Progenitor cell of endocrine pancreas (in vitro differentiated cells): ENCODE measurements at regions not wholly inside any gene's neighbourhood (a gene's known extent, or its start where the extent isn't known, plus 50 kb on each side); places are given as distances from the start of the nearest gene placed in this dataset.

ENCODE experiments used
- DNase-seq: peaks from one replicate; pipeline ENCODE4 v3.0.0; 2021; ENCODE audit warnings: low spot score; ENCODE audit not compliant: unreplicated experiment
- H3K27ac Mint-ChIP-seq: 2 replicates; pipeline ENCODE4 v1.8.0; 2021; ENCODE audit warnings: mild to moderate bottlenecking, moderate library complexity, mixed read lengths
- H3K27me3 Mint-ChIP-seq: 2 replicates; pipeline ENCODE4 v1.8.0; 2021; ENCODE audit warnings: mixed read lengths
- H3K36me3 Mint-ChIP-seq: 2 replicates; pipeline ENCODE4 v1.8.0; 2022; ENCODE audit warnings: mixed read lengths; ENCODE audit not compliant: insufficient read depth
- H3K4me1 Mint-ChIP-seq: 2 replicates; pipeline ENCODE4 v1.8.0; 2021; ENCODE audit warnings: low read depth, mixed read lengths
- H3K4me3 Mint-ChIP-seq: 2 replicates; pipeline ENCODE4 v1.8.0; 2021; ENCODE audit warnings: low read depth, mild to moderate bottlenecking, moderate library complexity, mixed read lengths
- H3K9me3 Mint-ChIP-seq: 2 replicates; pipeline ENCODE4 v1.8.0; 2021; ENCODE audit warnings: low read depth, mixed read lengths
- TF ChIP-seq, protein P1 (sequence below): fragments of 200-600 bp; sonication (generic); IDR thresholded peaks from one replicate; pipeline ENCODE4 v1.5.0; 2021; ENCODE audit warnings: antibody characterized with exemption, mild to moderate bottlenecking; ENCODE audit not compliant: unreplicated experiment

DNA sequence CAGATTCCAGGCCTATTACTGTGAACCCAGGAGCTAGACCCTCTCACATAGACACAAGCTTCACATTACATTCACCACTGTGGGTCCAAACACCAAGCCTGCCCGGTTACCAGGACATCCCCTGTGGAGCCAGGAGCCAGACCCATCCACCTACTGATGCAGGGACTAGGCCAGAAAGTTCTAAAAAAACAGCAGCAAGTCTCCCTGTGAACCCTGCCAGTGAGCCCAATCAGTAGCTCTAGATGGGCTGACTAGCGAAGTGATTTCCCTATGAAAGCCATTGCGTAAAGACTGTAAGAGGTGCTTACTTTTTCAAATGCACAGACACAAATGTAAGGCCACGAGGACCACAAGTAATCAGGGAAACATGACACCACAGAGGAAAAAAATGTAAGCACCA is 352.3 kb downstream of the TMEM161B start:
- DNase-seq = no peak
- Mint-ChIP-seq H3K27me3 (no peaks in the 10 kb centered on the region), H3K4me3 (no peak overlapping the region), H3K4me1 (no peaks in the 10 kb centered on the region), H3K36me3 (no peaks in the 10 kb centered on the region), H3K9me3 (peaks cover 17% of the 10 kb centered on the region), H3K27ac (no peak overlapping the region)
- TF ChIP-seq, protein P1, sequence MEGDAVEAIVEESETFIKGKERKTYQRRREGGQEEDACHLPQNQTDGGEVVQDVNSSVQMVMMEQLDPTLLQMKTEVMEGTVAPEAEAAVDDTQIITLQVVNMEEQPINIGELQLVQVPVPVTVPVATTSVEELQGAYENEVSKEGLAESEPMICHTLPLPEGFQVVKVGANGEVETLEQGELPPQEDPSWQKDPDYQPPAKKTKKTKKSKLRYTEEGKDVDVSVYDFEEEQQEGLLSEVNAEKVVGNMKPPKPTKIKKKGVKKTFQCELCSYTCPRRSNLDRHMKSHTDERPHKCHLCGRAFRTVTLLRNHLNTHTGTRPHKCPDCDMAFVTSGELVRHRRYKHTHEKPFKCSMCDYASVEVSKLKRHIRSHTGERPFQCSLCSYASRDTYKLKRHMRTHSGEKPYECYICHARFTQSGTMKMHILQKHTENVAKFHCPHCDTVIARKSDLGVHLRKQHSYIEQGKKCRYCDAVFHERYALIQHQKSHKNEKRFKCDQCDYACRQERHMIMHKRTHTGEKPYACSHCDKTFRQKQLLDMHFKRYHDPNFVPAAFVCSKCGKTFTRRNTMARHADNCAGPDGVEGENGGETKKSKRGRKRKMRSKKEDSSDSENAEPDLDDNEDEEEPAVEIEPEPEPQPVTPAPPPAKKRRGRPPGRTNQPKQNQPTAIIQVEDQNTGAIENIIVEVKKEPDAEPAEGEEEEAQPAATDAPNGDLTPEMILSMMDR = no peak

DNA sequence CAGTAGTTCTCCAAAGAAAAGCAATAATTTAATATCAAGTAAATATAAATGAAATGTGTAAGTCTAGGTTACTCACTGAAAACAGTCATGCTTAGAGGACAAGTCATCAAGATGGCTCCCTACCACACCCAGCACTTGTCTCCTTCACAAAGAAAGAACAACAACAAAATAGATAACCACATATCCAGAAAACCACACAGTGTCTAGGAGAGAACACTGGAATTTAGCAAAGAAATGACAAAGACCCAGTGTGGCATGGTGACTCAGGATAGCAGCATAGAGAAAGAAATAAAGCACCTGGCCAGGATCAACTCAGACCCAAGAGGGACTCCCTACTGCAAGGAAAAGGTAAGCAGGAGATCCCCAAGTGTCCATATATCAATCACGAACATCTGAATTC is 356.2 kb downstream of the TMEM161B start:
- TF ChIP-seq, protein P1 = no peak
- Mint-ChIP-seq H3K27ac (no peak overlapping the region), H3K27me3 (no peaks in the 10 kb centered on the region), H3K36me3 (no peaks in the 10 kb centered on the region), H3K9me3 (peaks cover 6% of the 10 kb centered on the region), H3K4me3 (no peak overlapping the region), H3K4me1 (no peaks in the 10 kb centered on the region)
- no peak for DNase-seq

DNA sequence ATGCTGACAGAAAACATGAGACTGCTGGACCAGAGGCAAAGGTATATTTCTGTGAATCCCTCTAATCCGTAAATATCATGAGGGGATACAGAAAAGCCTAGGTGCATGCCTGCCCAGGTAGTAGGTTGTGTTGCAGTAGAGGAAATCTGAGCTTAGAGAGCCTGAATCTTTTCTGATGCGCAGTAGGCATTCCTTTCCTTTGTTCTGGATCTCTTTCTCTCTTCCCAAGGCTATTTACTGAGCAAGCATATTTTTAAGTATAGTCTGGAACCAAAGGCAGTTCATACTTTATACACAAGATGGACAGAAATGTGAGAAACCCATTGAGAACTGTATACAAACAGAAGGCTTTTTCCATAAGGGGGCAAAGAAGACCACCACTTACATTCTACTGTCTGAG is 359.3 kb downstream of the TMEM161B start:
- H3K27ac Mint-ChIP-seq = no peak overlapping the region
- TF ChIP-seq, protein P1 = no peak
- H3K27me3 Mint-ChIP-seq = no peaks in the 10 kb centered on the region
- H3K4me1 Mint-ChIP-seq = no peaks in the 10 kb centered on the region
- H3K9me3 Mint-ChIP-seq = peaks cover 6% of the 10 kb centered on the region
- no peaks in the 10 kb centered on the region for H3K36me3 Mint-ChIP-seq
- H3K4me3 Mint-ChIP-seq = no peak overlapping the region
- no peak for DNase-seq

- H3K27ac Mint-ChIP-seq = no peak overlapping the region
- no peak overlapping the region for H3K4me3 Mint-ChIP-seq
- no peaks in the 10 kb centered on the region for H3K9me3 Mint-ChIP-seq
- no peaks in the 10 kb centered on the region for H3K4me1 Mint-ChIP-seq
- no peaks in the 10 kb centered on the region for H3K36me3 Mint-ChIP-seq
- no peak for DNase-seq
- TF ChIP-seq, protein P1 = no peak
- H3K27me3 Mint-ChIP-seq = no peaks in the 10 kb centered on the region
Measured at GRCh38 chr5:87906962-87907361, 361.7 kb downstream of the TMEM161B start.

- Mint-ChIP-seq H3K4me1 (peaks cover 5% of the 10 kb centered on the region), H3K36me3 (no peaks in the 10 kb centered on the region), H3K27me3 (no peaks in the 10 kb centered on the region), H3K4me3 (no peak overlapping the region), H3K9me3 (no peaks in the 10 kb centered on the region), H3K27ac (no peak overlapping the region)
- DNase-seq = no peak
- TF ChIP-seq, protein P1 = no peak
Measured at GRCh38 chr5:87900419-87900818, 368.2 kb downstream of the TMEM161B start.
